ENCODE measurements at regions not wholly inside any gene's neighbourhood (a gene's known extent, or its start where the extent isn't known, plus 50 kb on each side); places are given as distances from the start of the nearest gene placed in this dataset.

GRCh38 chr3:191770541-191770940, 309.6 kb downstream of the PYDC2 start:
- H3K27ac ChIP-seq: no peak overlapping the region
- no peak for TF ChIP-seq ZFX (IDR thresholded peaks at IDR 0.05)
- TF ChIP-seq, protein P1, sequence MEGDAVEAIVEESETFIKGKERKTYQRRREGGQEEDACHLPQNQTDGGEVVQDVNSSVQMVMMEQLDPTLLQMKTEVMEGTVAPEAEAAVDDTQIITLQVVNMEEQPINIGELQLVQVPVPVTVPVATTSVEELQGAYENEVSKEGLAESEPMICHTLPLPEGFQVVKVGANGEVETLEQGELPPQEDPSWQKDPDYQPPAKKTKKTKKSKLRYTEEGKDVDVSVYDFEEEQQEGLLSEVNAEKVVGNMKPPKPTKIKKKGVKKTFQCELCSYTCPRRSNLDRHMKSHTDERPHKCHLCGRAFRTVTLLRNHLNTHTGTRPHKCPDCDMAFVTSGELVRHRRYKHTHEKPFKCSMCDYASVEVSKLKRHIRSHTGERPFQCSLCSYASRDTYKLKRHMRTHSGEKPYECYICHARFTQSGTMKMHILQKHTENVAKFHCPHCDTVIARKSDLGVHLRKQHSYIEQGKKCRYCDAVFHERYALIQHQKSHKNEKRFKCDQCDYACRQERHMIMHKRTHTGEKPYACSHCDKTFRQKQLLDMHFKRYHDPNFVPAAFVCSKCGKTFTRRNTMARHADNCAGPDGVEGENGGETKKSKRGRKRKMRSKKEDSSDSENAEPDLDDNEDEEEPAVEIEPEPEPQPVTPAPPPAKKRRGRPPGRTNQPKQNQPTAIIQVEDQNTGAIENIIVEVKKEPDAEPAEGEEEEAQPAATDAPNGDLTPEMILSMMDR (conservative IDR thresholded peaks at IDR 0.05): no peak

GRCh38 chr3:191774485-191774884, 313.5 kb downstream of the PYDC2 start:
- no peak overlapping the region for H3K27ac ChIP-seq
- TF ChIP-seq, protein P1 (conservative IDR thresholded peaks at IDR 0.05): no peak
- no peak for TF ChIP-seq ZFX (IDR thresholded peaks at IDR 0.05)

- H3K27ac ChIP-seq: no peak overlapping the region
- TF ChIP-seq ZFX (IDR thresholded peaks at IDR 0.05): no peak
- TF ChIP-seq, protein P1 (conservative IDR thresholded peaks at IDR 0.05): no peak
Observed at GRCh38 chr3:191775451-191776233, 314.7 kb downstream of the PYDC2 start.

- TF ChIP-seq, protein P1 (conservative IDR thresholded peaks at IDR 0.05): no peak
- no peak for TF ChIP-seq ZFX (IDR thresholded peaks at IDR 0.05)
- no peak overlapping the region for H3K27ac ChIP-seq
Observed at GRCh38 chr3:191781044-191781443, 320.1 kb downstream of the PYDC2 start.

DNA sequence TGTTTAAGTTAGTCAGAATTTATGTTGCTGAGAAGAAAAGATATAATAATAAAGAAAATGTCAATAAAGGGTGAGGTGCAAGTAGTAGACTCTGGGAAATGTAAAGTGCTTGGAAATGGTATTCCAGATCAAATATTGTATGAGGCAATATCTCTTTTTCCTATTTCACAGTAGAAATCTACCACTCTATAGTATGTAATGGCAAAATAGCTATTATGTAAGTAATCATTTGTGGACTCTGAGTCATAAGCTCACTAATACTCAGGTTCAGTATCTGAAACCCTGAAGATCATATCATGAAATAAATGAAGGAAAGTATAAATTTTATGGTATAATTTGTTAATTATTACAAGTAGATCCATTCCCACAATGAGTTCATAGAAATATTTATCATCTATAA, 322.1 kb downstream of the PYDC2 start:
- no peak for TF ChIP-seq ZFX (IDR thresholded peaks at IDR 0.05)
- TF ChIP-seq, protein P1 (conservative IDR thresholded peaks at IDR 0.05): no peak
- no peak overlapping the region for H3K27ac ChIP-seq

- no peak overlapping the region for H3K27ac ChIP-seq
- TF ChIP-seq, protein P1 (conservative IDR thresholded peaks at IDR 0.05): no peak
- no peak for TF ChIP-seq ZFX (IDR thresholded peaks at IDR 0.05)
Observed at GRCh38 chr3:191790934-191791333, 330.0 kb downstream of the PYDC2 start.

DNA sequence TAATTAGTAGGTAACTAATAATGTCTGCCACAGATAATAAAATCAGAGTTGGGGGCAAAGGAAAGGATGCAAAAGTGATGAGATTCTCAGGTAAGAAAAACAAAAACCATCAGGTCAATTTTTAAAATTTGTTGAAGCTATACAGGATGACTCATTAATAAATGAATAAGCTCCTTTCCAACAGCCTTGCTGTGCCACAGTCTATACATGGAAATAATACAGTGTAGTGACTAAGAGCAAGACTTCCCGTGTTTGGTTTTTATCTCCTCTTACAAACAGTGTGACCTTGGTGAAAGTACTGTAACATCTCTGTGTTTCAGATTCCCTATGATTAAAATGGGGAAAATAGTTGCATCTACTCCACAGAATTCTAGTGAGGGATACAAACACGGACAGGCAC, 331.6 kb downstream of the PYDC2 start:
- TF ChIP-seq, protein P1 (conservative IDR thresholded peaks at IDR 0.05): no peak
- no peak for TF ChIP-seq ZFX (IDR thresholded peaks at IDR 0.05)
- no peak overlapping the region for H3K27ac ChIP-seq
